ENCODE measurements at regions not wholly inside any gene's neighbourhood (a gene's known extent, or its start where the extent isn't known, plus 50 kb on each side); places are given as distances from the start of the nearest gene placed in this dataset.

GRCh38 chr10:28797904-28798371 is 120.6 kb downstream of the BAMBI start:
- H3K27me3 ChIP-seq (ENCODE audit: insufficient read depth, insufficient read length), result no peaks in the 10 kb centered on the region
- H3K4me3 ChIP-seq (ENCODE audit: insufficient read length, low read depth), result no peak overlapping the region
- no peak overlapping the region for H3K9ac ChIP-seq (ENCODE audit: insufficient read length, low read depth)
- no peaks in the 10 kb centered on the region for H3K9me3 ChIP-seq (ENCODE audit: insufficient read depth, low read length)
- H3K4me1 ChIP-seq (ENCODE audit: insufficient read depth, insufficient read length), result peaks cover 3% of the 10 kb centered on the region
- DNase-seq (ENCODE audit: low read depth, low spot score), result no peak
- H3K36me3 ChIP-seq (ENCODE audit: insufficient read depth, insufficient read length, low read length), result no peaks in the 10 kb centered on the region
- TF ChIP-seq ZNF274 (IDR thresholded peaks at IDR 0.05; ENCODE audit: low read depth, low read length) (no peak), SUZ12 (IDR thresholded peaks at IDR 0.05; ENCODE audit: extremely low read depth, insufficient read depth, insufficient read length) (no peak), YY1 (IDR thresholded peaks at IDR 0.05; ENCODE audit: insufficient read depth, insufficient read length) (no peak)

DNA sequence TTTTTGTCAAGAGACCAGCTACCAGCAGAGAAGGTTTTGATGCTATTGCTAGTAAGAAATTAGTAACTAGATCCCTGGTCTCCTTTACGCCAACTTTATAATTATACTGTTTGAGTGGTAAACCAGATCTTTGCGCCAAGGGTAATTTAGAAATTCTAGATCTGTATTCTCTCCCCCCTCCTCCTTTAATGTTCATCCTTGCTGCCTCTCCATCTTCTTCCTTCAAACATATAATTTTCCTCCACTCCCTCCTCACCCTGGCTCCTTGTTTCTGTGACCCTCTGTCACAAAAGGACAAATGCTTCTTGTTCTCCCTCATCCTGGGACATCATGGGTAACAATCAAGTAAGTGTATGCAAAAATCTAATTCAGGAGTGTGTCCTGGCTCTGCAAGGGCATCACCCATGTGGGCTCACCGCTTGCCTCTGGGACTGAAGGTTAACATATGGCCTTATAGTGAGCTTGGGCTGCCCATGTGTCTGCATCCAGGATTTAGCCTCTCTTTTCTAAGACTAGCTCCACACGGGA is 121.2 kb downstream of the BAMBI start:
- no peaks in the 10 kb centered on the region for H3K27me3 ChIP-seq (ENCODE audit: insufficient read depth, insufficient read length)
- no peak for TF ChIP-seq YY1 (IDR thresholded peaks at IDR 0.05; ENCODE audit: insufficient read depth, insufficient read length)
- no peak for TF ChIP-seq SUZ12 (IDR thresholded peaks at IDR 0.05; ENCODE audit: extremely low read depth, insufficient read depth, insufficient read length)
- TF ChIP-seq ZNF274 (IDR thresholded peaks at IDR 0.05; ENCODE audit: low read depth, low read length), result no peak

GRCh38 chr10:28798964-28799363 is 121.6 kb downstream of the BAMBI start:
- DNase-seq (ENCODE audit: low read depth, low spot score), result no peak
- Histone ChIP-seq H3K4me1 (ENCODE audit: insufficient read depth, insufficient read length) (peaks cover 3% of the 10 kb centered on the region), H3K4me3 (ENCODE audit: insufficient read length, low read depth) (no peak overlapping the region), H3K9me3 (ENCODE audit: insufficient read depth, low read length) (no peaks in the 10 kb centered on the region), H3K27me3 (ENCODE audit: insufficient read depth, insufficient read length) (no peaks in the 10 kb centered on the region), H3K36me3 (ENCODE audit: insufficient read depth, insufficient read length, low read length) (no peaks in the 10 kb centered on the region), H3K9ac (ENCODE audit: insufficient read length, low read depth) (no peak overlapping the region)
- no peak for TF ChIP-seq ZNF274 (IDR thresholded peaks at IDR 0.05; ENCODE audit: low read depth, low read length)
- TF ChIP-seq YY1 (IDR thresholded peaks at IDR 0.05; ENCODE audit: insufficient read depth, insufficient read length), result no peak
- no peak for TF ChIP-seq SUZ12 (IDR thresholded peaks at IDR 0.05; ENCODE audit: extremely low read depth, insufficient read depth, insufficient read length)

More for the DNA sequence above, 121.2 kb downstream of the BAMBI start:
- no peaks in the 10 kb centered on the region for H3K9me3 ChIP-seq (ENCODE audit: insufficient read depth, low read length)
- peaks cover 3% of the 10 kb centered on the region for H3K4me1 ChIP-seq (ENCODE audit: insufficient read depth, insufficient read length)
- no peak overlapping the region for H3K9ac ChIP-seq (ENCODE audit: insufficient read length, low read depth)
- no peak overlapping the region for H3K4me3 ChIP-seq (ENCODE audit: insufficient read length, low read depth)
- no peaks in the 10 kb centered on the region for H3K36me3 ChIP-seq (ENCODE audit: insufficient read depth, insufficient read length, low read length)
- DNase-seq (ENCODE audit: low read depth, low spot score), result no peak

DNA sequence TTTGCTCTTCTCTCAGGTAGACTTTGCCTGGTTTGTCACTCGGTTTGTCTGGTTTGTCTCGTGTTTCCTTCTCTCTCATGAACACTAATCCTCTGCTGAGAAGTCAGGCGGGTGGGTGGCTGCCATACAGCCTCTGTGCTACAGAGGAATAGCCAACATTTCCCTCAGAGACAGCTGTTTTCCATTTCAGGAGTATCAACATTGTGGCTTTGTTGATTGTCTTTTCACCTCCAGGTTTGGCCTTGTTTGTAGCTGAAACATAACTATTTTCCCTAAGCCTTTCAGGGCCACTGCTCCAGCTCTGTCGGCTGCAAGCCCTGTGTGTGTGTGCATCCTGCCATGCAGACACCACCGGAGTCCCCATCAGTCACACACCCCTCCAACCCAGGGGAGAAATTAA is 122.8 kb downstream of the BAMBI start:
- no peak for DNase-seq (ENCODE audit: low read depth, low spot score)
- Histone ChIP-seq H3K9ac (ENCODE audit: insufficient read length, low read depth) (no peak overlapping the region), H3K4me1 (ENCODE audit: insufficient read depth, insufficient read length) (peaks cover 3% of the 10 kb centered on the region), H3K27me3 (ENCODE audit: insufficient read depth, insufficient read length) (no peaks in the 10 kb centered on the region), H3K4me3 (ENCODE audit: insufficient read length, low read depth) (no peak overlapping the region), H3K36me3 (ENCODE audit: insufficient read depth, insufficient read length, low read length) (no peaks in the 10 kb centered on the region), H3K9me3 (ENCODE audit: insufficient read depth, low read length) (no peaks in the 10 kb centered on the region)
- TF ChIP-seq SUZ12 (IDR thresholded peaks at IDR 0.05; ENCODE audit: extremely low read depth, insufficient read depth, insufficient read length), result no peak
- TF ChIP-seq ZNF274 (IDR thresholded peaks at IDR 0.05; ENCODE audit: low read depth, low read length), result no peak
- TF ChIP-seq YY1 (IDR thresholded peaks at IDR 0.05; ENCODE audit: insufficient read depth, insufficient read length), result no peak

GRCh38 chr10:28801247-28801646 is 123.9 kb downstream of the BAMBI start:
- Histone ChIP-seq H3K27me3 (ENCODE audit: insufficient read depth, insufficient read length) (no peaks in the 10 kb centered on the region), H3K4me1 (ENCODE audit: insufficient read depth, insufficient read length) (peaks cover 3% of the 10 kb centered on the region), H3K9ac (ENCODE audit: insufficient read length, low read depth) (no peak overlapping the region), H3K36me3 (ENCODE audit: insufficient read depth, insufficient read length, low read length) (no peaks in the 10 kb centered on the region), H3K9me3 (ENCODE audit: insufficient read depth, low read length) (no peaks in the 10 kb centered on the region), H3K4me3 (ENCODE audit: insufficient read length, low read depth) (no peak overlapping the region)
- TF ChIP-seq YY1 (IDR thresholded peaks at IDR 0.05; ENCODE audit: insufficient read depth, insufficient read length) (no peak), ZNF274 (IDR thresholded peaks at IDR 0.05; ENCODE audit: low read depth, low read length) (no peak), SUZ12 (IDR thresholded peaks at IDR 0.05; ENCODE audit: extremely low read depth, insufficient read depth, insufficient read length) (no peak)
- DNase-seq (ENCODE audit: low read depth, low spot score), result no peak

GRCh38 chr10:28801869-28802268 is 124.5 kb downstream of the BAMBI start:
- TF ChIP-seq ZNF274 (IDR thresholded peaks at IDR 0.05; ENCODE audit: low read depth, low read length) (no peak), YY1 (IDR thresholded peaks at IDR 0.05; ENCODE audit: insufficient read depth, insufficient read length) (no peak), SUZ12 (IDR thresholded peaks at IDR 0.05; ENCODE audit: extremely low read depth, insufficient read depth, insufficient read length) (no peak)
- Histone ChIP-seq H3K4me1 (ENCODE audit: insufficient read depth, insufficient read length) (peaks cover 3% of the 10 kb centered on the region), H3K9me3 (ENCODE audit: insufficient read depth, low read length) (no peaks in the 10 kb centered on the region)

GRCh38 chr10:28805390-28805789 is 128.1 kb downstream of the BAMBI start:
- no peak for DNase-seq (ENCODE audit: low read depth, low spot score)
- no peaks in the 10 kb centered on the region for H3K36me3 ChIP-seq (ENCODE audit: insufficient read depth, insufficient read length, low read length)
- H3K9me3 ChIP-seq (ENCODE audit: insufficient read depth, low read length), result no peaks in the 10 kb centered on the region
- no peak overlapping the region for H3K9ac ChIP-seq (ENCODE audit: insufficient read length, low read depth)
- H3K4me3 ChIP-seq (ENCODE audit: insufficient read length, low read depth), result no peak overlapping the region
- no peaks in the 10 kb centered on the region for H3K4me1 ChIP-seq (ENCODE audit: insufficient read depth, insufficient read length)
- H3K27me3 ChIP-seq (ENCODE audit: insufficient read depth, insufficient read length), result no peaks in the 10 kb centered on the region
- TF ChIP-seq YY1 (IDR thresholded peaks at IDR 0.05; ENCODE audit: insufficient read depth, insufficient read length), result no peak
- no peak for TF ChIP-seq SUZ12 (IDR thresholded peaks at IDR 0.05; ENCODE audit: extremely low read depth, insufficient read depth, insufficient read length)
- TF ChIP-seq ZNF274 (IDR thresholded peaks at IDR 0.05; ENCODE audit: low read depth, low read length), result no peak

More at GRCh38 chr10:28801869-28802268, 124.5 kb downstream of the BAMBI start:
- no peak for DNase-seq (ENCODE audit: low read depth, low spot score)
- H3K4me3 ChIP-seq (ENCODE audit: insufficient read length, low read depth), result no peak overlapping the region
- no peaks in the 10 kb centered on the region for H3K27me3 ChIP-seq (ENCODE audit: insufficient read depth, insufficient read length)
- no peak overlapping the region for H3K9ac ChIP-seq (ENCODE audit: insufficient read length, low read depth)
- no peaks in the 10 kb centered on the region for H3K36me3 ChIP-seq (ENCODE audit: insufficient read depth, insufficient read length, low read length)
